Activated CD8-positive, alpha-beta T cell treated with anti-CD3 and anti-CD28 coated beads for 36 hours (primary cell): ENCODE measurements at regions not wholly inside any gene's neighbourhood (a gene's known extent, or its start where the extent isn't known, plus 50 kb on each side); places are given as distances from the start of the nearest gene placed in this dataset.
"Not testable (repeated sequence)": the region's sequence is repeated elsewhere in the genome, so short reads cannot be mapped to it uniquely, and the experiment has no call there.

Source experiments
- ATAC-seq: fragments of 200-7000 bp; cut with Tn5 transposase; one replicate; pipeline ENCODE4 v1.10.0; 2021; ENCODE audit warnings: mild to moderate bottlenecking, moderate library complexity
- CTCF ChIA-PET: fragments of 350-600 bp; sonication (Branson Sonifier 250); formaldehyde crosslinking; loops from one replicate; lab custom pipeline; 2021; ENCODE audit warnings: antibody characterized with exemption; lab: Charles Lee
- POLR2A ChIA-PET: fragments of 350-600 bp; sonication (Branson Sonifier 250); formaldehyde crosslinking; loops from one replicate; lab custom pipeline; 2021; ENCODE audit warnings: antibody characterized with exemption; lab: Charles Lee
- DNase-seq: peaks from one replicate; pipeline ENCODE4 v3.0.0-alpha.2; 2020
- H3K27ac Mint-ChIP-seq: one replicate; pipeline ENCODE4 v1.8.0; 2021; ENCODE audit warnings: mild to moderate bottlenecking, mixed read lengths
- H3K27me3 Mint-ChIP-seq: one replicate; pipeline ENCODE4 v1.8.0; 2021; ENCODE audit warnings: mixed read lengths
- H3K36me3 Mint-ChIP-seq: one replicate; pipeline ENCODE4 v1.8.0; 2021; ENCODE audit warnings: low read depth, mixed read lengths
- H3K4me1 Mint-ChIP-seq: one replicate; pipeline ENCODE4 v1.8.0; 2021; ENCODE audit warnings: low read depth, mixed read lengths
- H3K4me3 Mint-ChIP-seq: one replicate; pipeline ENCODE4 v1.8.0; 2021; ENCODE audit warnings: mild to moderate bottlenecking, moderate library complexity, mixed read lengths
- H3K9me3 Mint-ChIP-seq: one replicate; pipeline ENCODE4 v1.8.0; 2021; ENCODE audit warnings: mixed read lengths
- intact Hi-C: fragments of 100-400 bp; cut with micrococcal nuclease; formaldehyde crosslinking; loops from one replicate; pipeline ENCODE4 v1.10.0; 2022
- TF ChIP-seq, protein P1 (sequence below): fragments of 200-600 bp; IDR thresholded peaks from one replicate; pipeline ENCODE4 v1.8.0; 2022; ENCODE audit warnings: antibody characterized with exemption, mild to moderate bottlenecking

DNA sequence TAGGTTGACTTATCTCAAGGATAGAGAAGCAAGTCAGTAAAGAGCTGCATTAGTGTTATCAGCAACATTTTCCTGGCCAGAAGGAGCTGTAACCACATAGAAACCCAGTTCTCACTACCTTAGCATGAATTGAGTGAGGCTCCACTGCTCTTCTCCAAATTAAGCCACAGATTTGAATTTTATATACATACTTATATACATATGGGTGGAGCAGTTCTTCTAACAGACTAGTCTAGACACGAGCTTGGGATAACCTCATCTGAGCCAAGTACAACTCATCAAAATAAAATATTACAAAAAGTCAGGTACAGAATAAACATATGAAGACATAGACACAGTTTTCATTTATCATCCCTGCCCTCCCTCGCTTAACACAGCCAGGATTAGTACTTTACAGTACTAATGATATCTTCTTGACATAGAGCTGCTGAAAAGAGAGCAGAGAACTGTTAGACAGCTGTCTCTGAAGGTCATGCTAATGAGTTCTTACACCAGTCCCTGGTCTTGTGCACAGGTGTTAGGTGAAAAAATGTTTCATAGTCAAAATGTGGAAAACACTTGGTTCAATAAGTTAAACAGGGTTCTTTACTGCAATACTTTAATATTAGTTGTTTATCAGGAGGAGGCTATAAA lies 147.4 kb upstream of the HTR1E start:
- CTCF ChIA-PET: no interaction called here
- H3K4me3 Mint-ChIP-seq: no peak overlapping the region

DNA sequence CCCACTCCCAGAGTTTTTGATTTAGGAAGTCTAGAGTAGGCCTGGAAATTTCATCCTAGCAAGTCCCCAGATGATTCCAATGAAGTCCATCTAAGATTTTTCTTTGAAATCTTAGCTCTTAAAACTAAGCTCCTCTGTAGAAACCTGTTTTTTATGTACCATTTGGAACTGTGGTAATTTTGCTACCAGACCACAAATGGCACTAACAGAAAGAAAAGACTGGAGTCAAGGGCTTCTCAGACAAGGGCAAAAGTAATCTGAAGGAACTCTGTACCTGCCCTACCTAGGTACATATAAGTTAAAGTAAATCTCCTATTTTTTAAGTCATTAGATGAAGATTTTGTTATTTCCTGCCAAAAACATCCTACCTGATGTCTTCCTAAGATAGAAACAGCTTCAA lies 155.0 kb upstream of the HTR1E start:
- CTCF ChIA-PET: interaction anchor here (0.7 kb wide), 1 partner anchor 598 kb away, joined by 3 read pairs; no protein-coding TSS in a partner anchor
- Mint-ChIP-seq H3K27me3 (no peaks in the 10 kb centered on the region), H3K27ac (no peak overlapping the region), H3K4me1 (no peaks in the 10 kb centered on the region), H3K36me3 (no peaks in the 10 kb centered on the region), H3K9me3 (peaks cover 1% of the 10 kb centered on the region), H3K4me3 (no peak overlapping the region)
- intact Hi-C loops: no loop called here
- POLR2A ChIA-PET: no interaction called here
- ATAC-seq (no peak), DNase-seq (no peak)
- TF ChIP-seq, protein P1, sequence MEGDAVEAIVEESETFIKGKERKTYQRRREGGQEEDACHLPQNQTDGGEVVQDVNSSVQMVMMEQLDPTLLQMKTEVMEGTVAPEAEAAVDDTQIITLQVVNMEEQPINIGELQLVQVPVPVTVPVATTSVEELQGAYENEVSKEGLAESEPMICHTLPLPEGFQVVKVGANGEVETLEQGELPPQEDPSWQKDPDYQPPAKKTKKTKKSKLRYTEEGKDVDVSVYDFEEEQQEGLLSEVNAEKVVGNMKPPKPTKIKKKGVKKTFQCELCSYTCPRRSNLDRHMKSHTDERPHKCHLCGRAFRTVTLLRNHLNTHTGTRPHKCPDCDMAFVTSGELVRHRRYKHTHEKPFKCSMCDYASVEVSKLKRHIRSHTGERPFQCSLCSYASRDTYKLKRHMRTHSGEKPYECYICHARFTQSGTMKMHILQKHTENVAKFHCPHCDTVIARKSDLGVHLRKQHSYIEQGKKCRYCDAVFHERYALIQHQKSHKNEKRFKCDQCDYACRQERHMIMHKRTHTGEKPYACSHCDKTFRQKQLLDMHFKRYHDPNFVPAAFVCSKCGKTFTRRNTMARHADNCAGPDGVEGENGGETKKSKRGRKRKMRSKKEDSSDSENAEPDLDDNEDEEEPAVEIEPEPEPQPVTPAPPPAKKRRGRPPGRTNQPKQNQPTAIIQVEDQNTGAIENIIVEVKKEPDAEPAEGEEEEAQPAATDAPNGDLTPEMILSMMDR: no peak

More for the DNA sequence above, 147.4 kb upstream of the HTR1E start:
- no peaks in the 10 kb centered on the region for H3K27me3 Mint-ChIP-seq
- H3K9me3 Mint-ChIP-seq: peaks cover 1% of the 10 kb centered on the region
- intact Hi-C loops: no loop called here
- ATAC-seq (no peak), DNase-seq (no peak)
- no peaks in the 10 kb centered on the region for H3K36me3 Mint-ChIP-seq
- TF ChIP-seq, protein P1: no peak
- no peaks in the 10 kb centered on the region for H3K4me1 Mint-ChIP-seq
- POLR2A ChIA-PET: no interaction called here
- H3K27ac Mint-ChIP-seq: no peak overlapping the region

DNA sequence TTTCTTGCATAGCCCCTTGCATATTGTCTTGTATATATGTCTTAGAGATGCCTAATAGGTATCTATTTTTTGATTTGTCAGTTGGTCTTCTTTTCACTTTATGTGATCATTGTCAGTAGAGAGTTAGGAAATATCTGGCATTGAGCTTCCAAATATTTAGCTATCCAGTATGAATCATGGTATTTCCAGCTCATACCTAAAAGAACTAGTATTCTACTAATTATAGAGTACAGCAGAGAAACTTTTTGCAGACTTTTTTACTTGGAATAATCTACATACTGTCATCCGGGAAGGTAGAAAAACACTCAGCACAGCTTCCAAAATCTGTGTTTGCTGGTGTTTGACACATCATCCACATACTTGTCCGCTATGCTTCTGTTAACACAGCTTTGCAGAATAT lies 156.4 kb upstream of the HTR1E start:
- Mint-ChIP-seq H3K36me3 (no peaks in the 10 kb centered on the region), H3K27ac (no peak overlapping the region), H3K4me1 (no peaks in the 10 kb centered on the region), H3K27me3 (no peaks in the 10 kb centered on the region), H3K4me3 (no peak overlapping the region), H3K9me3 (no peaks in the 10 kb centered on the region)
- ATAC-seq (no peak), DNase-seq (no peak)
- intact Hi-C loops: no loop called here
- TF ChIP-seq, protein P1: no peak
- ChIA-PET CTCF (no interaction called here), POLR2A (no interaction called here)

DNA sequence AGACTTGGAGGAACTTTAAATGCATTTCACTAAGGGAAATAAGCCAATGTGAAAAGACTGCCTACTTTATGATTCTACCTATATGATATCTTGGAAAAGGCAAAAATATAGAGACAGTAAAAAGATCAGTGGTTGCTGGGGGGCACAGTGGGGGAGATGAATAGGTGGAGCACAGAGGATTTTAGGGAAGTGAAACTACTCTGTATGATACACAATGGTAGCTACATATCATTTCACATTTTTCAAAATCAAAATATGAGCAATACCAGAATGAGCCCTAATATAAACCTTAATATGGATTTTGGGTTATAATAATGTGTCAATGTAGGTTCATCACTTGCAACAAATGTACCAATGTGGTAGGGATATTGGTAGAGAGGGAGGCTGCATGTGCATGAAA lies 161.4 kb upstream of the HTR1E start:
- no peaks in the 10 kb centered on the region for H3K9me3 Mint-ChIP-seq
- intact Hi-C loops: no loop called here

DNA sequence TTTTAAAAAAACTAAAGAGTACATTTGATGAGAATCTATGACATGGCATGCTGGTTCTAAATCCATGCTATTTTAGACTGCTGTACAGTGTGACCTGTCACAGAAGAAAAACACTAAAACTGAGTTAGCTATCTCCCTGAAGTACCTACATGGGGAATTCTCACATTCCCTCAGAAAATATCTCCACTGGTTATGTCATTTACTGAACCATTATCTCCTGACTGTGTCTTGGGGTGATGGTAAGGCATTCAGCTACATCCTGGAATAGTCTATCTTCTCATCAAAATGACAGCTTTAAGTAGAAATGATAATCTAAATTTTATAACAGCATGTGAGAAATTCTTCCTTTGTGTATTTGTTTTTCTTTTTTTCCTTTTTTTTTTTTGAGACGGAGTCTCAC lies 172.1 kb upstream of the HTR1E start:
- DNase-seq (no peak), ATAC-seq (no peak)
- Mint-ChIP-seq H3K4me3 (no peak overlapping the region), H3K27ac (no peak overlapping the region), H3K4me1 (no peaks in the 10 kb centered on the region), H3K36me3 (no peaks in the 10 kb centered on the region), H3K27me3 (no peaks in the 10 kb centered on the region), H3K9me3 (peaks cover 3% of the 10 kb centered on the region)
- intact Hi-C loops: no loop called here
- POLR2A ChIA-PET: no interaction called here
- CTCF ChIA-PET: interaction anchor here (1.0 kb wide), 1 partner anchor 9 kb away, joined by 3 read pairs; no protein-coding TSS in a partner anchor
- TF ChIP-seq, protein P1: no peak

More for the DNA sequence above, 161.4 kb upstream of the HTR1E start:
- ChIA-PET CTCF (no interaction called here), POLR2A (no interaction called here)
- TF ChIP-seq, protein P1: no peak
- Mint-ChIP-seq H3K4me1 (no peaks in the 10 kb centered on the region), H3K27ac (no peak overlapping the region), H3K4me3 (no peak overlapping the region), H3K36me3 (no peaks in the 10 kb centered on the region), H3K27me3 (no peaks in the 10 kb centered on the region)
- no peak for DNase-seq
- no peak for ATAC-seq

DNA sequence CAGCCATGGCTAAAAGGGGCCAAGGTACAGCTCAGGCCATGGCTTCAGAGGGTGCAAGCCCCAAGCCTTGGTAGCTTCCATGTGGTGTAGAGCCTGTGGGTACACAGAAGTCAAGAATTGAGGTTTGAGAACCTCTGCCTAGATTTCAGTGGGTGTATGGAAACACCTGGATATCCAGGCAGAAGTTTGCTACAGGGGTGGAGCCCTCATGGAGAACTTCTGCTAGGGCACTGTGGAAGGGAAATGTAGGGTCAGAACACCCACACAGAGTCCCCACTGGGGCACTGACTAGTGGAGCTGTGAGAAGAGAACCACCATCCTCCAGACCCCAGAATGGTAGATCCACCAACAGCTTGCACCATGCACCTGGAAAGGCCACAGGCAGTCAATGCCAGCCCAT lies 177.4 kb upstream of the HTR1E start:
- POLR2A ChIA-PET, H3K36me3 Mint-ChIP-seq, H3K9me3 Mint-ChIP-seq, H3K27ac Mint-ChIP-seq, H3K4me1 Mint-ChIP-seq, H3K4me3 Mint-ChIP-seq, DNase-seq, ATAC-seq, intact Hi-C loops, CTCF ChIA-PET, H3K27me3 Mint-ChIP-seq: not testable (repeated sequence)
